ENCODE measurements at regions not wholly inside any gene's neighbourhood (a gene's known extent, or its start where the extent isn't known, plus 50 kb on each side); places are given as distances from the start of the nearest gene placed in this dataset.

DNA sequence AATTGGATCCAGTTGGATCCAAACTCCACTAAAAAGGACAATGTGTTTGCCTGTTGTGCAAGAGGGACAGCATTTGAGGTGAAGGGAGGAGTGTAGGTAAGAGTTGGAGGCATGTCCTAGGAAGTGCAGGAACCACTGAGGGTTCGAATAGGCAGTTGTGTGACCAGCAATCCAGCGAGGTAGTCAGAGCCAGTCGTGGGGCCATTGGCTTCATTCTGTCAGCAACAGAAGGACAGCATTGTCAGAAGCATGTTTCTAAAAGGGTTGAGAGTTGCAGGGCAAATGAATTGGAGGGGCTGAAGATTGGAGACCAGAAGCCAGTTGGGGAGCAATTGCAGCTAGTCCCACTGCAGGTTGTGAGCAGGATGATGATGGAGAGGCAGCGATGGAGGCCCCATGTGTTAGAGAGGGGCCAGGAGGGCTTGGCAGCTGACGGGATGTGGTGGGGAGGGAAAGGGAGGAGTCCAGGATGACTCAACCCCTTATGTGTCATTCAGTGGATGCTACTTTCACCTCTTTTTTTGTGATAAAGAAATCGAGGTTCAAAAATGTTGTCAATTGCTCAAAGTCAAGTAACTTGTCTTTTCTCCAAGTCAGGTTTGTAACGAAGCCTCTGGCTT, 96.7 kb upstream of the SIX3 start:
- TF ChIP-seq, protein P1, sequence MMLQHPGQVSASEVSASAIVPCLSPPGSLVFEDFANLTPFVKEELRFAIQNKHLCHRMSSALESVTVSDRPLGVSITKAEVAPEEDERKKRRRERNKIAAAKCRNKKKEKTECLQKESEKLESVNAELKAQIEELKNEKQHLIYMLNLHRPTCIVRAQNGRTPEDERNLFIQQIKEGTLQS (IDR thresholded peaks at IDR 0.05), result no peak
- TF ChIP-seq, protein P2, sequence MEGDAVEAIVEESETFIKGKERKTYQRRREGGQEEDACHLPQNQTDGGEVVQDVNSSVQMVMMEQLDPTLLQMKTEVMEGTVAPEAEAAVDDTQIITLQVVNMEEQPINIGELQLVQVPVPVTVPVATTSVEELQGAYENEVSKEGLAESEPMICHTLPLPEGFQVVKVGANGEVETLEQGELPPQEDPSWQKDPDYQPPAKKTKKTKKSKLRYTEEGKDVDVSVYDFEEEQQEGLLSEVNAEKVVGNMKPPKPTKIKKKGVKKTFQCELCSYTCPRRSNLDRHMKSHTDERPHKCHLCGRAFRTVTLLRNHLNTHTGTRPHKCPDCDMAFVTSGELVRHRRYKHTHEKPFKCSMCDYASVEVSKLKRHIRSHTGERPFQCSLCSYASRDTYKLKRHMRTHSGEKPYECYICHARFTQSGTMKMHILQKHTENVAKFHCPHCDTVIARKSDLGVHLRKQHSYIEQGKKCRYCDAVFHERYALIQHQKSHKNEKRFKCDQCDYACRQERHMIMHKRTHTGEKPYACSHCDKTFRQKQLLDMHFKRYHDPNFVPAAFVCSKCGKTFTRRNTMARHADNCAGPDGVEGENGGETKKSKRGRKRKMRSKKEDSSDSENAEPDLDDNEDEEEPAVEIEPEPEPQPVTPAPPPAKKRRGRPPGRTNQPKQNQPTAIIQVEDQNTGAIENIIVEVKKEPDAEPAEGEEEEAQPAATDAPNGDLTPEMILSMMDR (IDR thresholded peaks at IDR 0.05 in 2 of 3, conservative IDR thresholded peaks at IDR 0.05 in 1 of 3; ENCODE audit: borderline replicate concordance in 1 of 3, insufficient read depth in 1 of 3, low read depth in 2 of 3, low read length in 2 of 3), result no peak
- TF ChIP-seq POLR2A (IDR thresholded peaks at IDR 0.05; ENCODE audit: borderline replicate concordance, extremely low read depth, insufficient read depth, insufficient read length), result no peak
- TF ChIP-seq, protein P3, sequence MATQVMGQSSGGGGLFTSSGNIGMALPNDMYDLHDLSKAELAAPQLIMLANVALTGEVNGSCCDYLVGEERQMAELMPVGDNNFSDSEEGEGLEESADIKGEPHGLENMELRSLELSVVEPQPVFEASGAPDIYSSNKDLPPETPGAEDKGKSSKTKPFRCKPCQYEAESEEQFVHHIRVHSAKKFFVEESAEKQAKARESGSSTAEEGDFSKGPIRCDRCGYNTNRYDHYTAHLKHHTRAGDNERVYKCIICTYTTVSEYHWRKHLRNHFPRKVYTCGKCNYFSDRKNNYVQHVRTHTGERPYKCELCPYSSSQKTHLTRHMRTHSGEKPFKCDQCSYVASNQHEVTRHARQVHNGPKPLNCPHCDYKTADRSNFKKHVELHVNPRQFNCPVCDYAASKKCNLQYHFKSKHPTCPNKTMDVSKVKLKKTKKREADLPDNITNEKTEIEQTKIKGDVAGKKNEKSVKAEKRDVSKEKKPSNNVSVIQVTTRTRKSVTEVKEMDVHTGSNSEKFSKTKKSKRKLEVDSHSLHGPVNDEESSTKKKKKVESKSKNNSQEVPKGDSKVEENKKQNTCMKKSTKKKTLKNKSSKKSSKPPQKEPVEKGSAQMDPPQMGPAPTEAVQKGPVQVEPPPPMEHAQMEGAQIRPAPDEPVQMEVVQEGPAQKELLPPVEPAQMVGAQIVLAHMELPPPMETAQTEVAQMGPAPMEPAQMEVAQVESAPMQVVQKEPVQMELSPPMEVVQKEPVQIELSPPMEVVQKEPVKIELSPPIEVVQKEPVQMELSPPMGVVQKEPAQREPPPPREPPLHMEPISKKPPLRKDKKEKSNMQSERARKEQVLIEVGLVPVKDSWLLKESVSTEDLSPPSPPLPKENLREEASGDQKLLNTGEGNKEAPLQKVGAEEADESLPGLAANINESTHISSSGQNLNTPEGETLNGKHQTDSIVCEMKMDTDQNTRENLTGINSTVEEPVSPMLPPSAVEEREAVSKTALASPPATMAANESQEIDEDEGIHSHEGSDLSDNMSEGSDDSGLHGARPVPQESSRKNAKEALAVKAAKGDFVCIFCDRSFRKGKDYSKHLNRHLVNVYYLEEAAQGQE (IDR thresholded peaks at IDR 0.05; ENCODE audit: low read depth), result no peak
- TF ChIP-seq ZNF274 (IDR thresholded peaks at IDR 0.05; ENCODE audit: low read depth, low read length), result no peak
- no peak for TF ChIP-seq JUND (IDR thresholded peaks at IDR 0.05)
